Fibroblast of lung (primary cell): ENCODE measurements at regions not wholly inside any gene's neighbourhood (a gene's known extent, or its start where the extent isn't known, plus 50 kb on each side); places are given as distances from the start of the nearest gene placed in this dataset.

Source experiments
- DNase-seq, 2 donors: peaks; one replicate each; pipeline versions ENCODE4 v3.0.0 to v3.0.0-alpha.2; 2010; ENCODE audit warnings: low read depth in 2 of 2
- H2AFZ ChIP-seq: 2 replicates; pipeline ENCODE4 v1.5.1; 2012; ENCODE audit warnings: low read length, control low read depth, inconsistent platforms
- H3K27ac ChIP-seq: 2 replicates; pipeline ENCODE4 v1.5.1; 2011; ENCODE audit warnings: low read length, control low read depth; ENCODE audit not compliant: insufficient read depth
- H3K27me3 ChIP-seq: 2 replicates; pipeline ENCODE4 v1.5.1; 2011; ENCODE audit warnings: mild to moderate bottlenecking, low read length; ENCODE audit not compliant: control insufficient read depth, insufficient read depth
- H3K36me3 ChIP-seq: 2 replicates; pipeline ENCODE4 v1.5.1; 2011; ENCODE audit warnings: low read length; ENCODE audit not compliant: control insufficient read depth, insufficient read depth
- H3K4me1 ChIP-seq: 2 replicates; pipeline ENCODE4 v1.5.1; 2011; ENCODE audit warnings: low read length; ENCODE audit not compliant: control insufficient read depth, insufficient read depth; ENCODE audit errors: extremely low read depth
- H3K4me2 ChIP-seq: 2 replicates; pipeline ENCODE4 v1.5.1; 2011; ENCODE audit warnings: low read length, control low read depth; ENCODE audit not compliant: insufficient read depth; ENCODE audit errors: extremely low read depth
- H3K4me3 ChIP-seq, 4 experiments: fragments of 200-600 bp in 1 of 4; sonication (generic) in 1 of 4; replicated peaks in 1 of 4; 2 replicates each; pipeline ENCODE4 v1.5.1; 2011 to 2016; ENCODE audit warnings: low read length in 4 of 4, low read depth in 3 of 4, mild to moderate bottlenecking in 3 of 4, control low read depth in 2 of 4, inconsistent platforms in 1 of 4, mixed read lengths in 1 of 4; ENCODE audit not compliant: insufficient read depth in 1 of 4; ENCODE audit errors: control extremely low read depth in 1 of 4
- H3K79me2 ChIP-seq: 2 replicates; pipeline ENCODE4 v1.5.1; 2012; ENCODE audit warnings: mild to moderate bottlenecking, low read length, inconsistent platforms; ENCODE audit not compliant: control insufficient read depth, insufficient read depth
- H3K9ac ChIP-seq: 2 replicates; pipeline ENCODE4 v1.5.1; 2011; ENCODE audit warnings: mild to moderate bottlenecking, low read length, control low read depth; ENCODE audit not compliant: insufficient read depth
- H3K9me3 ChIP-seq: 2 replicates; pipeline ENCODE4 v1.5.1; 2012; ENCODE audit warnings: low read depth, low read length; ENCODE audit not compliant: control insufficient read depth, insufficient read depth
- H4K20me1 ChIP-seq: 2 replicates; pipeline ENCODE4 v1.5.1; 2011; ENCODE audit warnings: low read length; ENCODE audit not compliant: control insufficient read depth, insufficient read depth; ENCODE audit errors: extremely low read depth
- CTCF ChIP-seq, 2 donors: IDR thresholded peaks in 1 of 2; conservative IDR thresholded peaks in 1 of 2; 1 replicate in 1 of 2; 2 replicates in 1 of 2; pipeline ENCODE4 v1.5.1; 2011 to 2012; ENCODE audit warnings: low read length in 2 of 2, control low read depth in 1 of 2, inconsistent platforms in 1 of 2, low read depth in 1 of 2, mild to moderate bottlenecking in 1 of 2
- EZH2 ChIP-seq: IDR thresholded peaks from 2 replicates; pipeline ENCODE4 v1.5.1; 2012; ENCODE audit warnings: low read length, control low read depth, mild to moderate bottlenecking; ENCODE audit errors: missing control alignments

GRCh38 chr9:85130260-85130659, 460.7 kb downstream of the NTRK2 start:
- Histone ChIP-seq H3K4me1 (no peaks in the 10 kb centered on the region), H2AFZ (no peak overlapping the region), H3K27ac (no peak overlapping the region), H3K79me2 (no peaks in the 10 kb centered on the region), H3K9ac (no peak overlapping the region), H3K4me3 (no peak overlapping the region), H3K4me2 (no peak overlapping the region), H4K20me1 (no peaks in the 10 kb centered on the region), H3K36me3 (no peaks in the 10 kb centered on the region), H3K27me3 (no peaks in the 10 kb centered on the region), H3K9me3 (no peaks in the 10 kb centered on the region)
- TF ChIP-seq CTCF (conservative IDR thresholded peaks at IDR 0.05 in 1 of 2, IDR thresholded peaks at IDR 0.05 in 1 of 2; ENCODE audit: low read depth in 1 of 2, low read length in 2 of 2) (no peak), EZH2 (no peak)
- DNase-seq = no peak

GRCh38 chr9:85129514-85129913, 460.0 kb downstream of the NTRK2 start:
- H3K27me3 ChIP-seq = no peaks in the 10 kb centered on the region
- no peaks in the 10 kb centered on the region for H3K79me2 ChIP-seq
- H4K20me1 ChIP-seq = no peaks in the 10 kb centered on the region
- TF ChIP-seq EZH2 = no peak
- no peak for TF ChIP-seq CTCF (conservative IDR thresholded peaks at IDR 0.05 in 1 of 2, IDR thresholded peaks at IDR 0.05 in 1 of 2; ENCODE audit: low read depth in 1 of 2, low read length in 2 of 2)
- H3K9ac ChIP-seq = no peak overlapping the region
- no peaks in the 10 kb centered on the region for H3K36me3 ChIP-seq
- H3K4me3 ChIP-seq = no peak overlapping the region
- H3K4me1 ChIP-seq = no peaks in the 10 kb centered on the region
- no peak overlapping the region for H3K4me2 ChIP-seq
- DNase-seq = no peak
- no peak overlapping the region for H3K27ac ChIP-seq
- no peaks in the 10 kb centered on the region for H3K9me3 ChIP-seq
- no peak overlapping the region for H2AFZ ChIP-seq

- Histone ChIP-seq H3K27me3 (no peaks in the 10 kb centered on the region), H3K36me3 (no peaks in the 10 kb centered on the region), H3K9me3 (no peaks in the 10 kb centered on the region), H3K4me3 (no peak overlapping the region), H4K20me1 (no peaks in the 10 kb centered on the region), H3K4me2 (no peak overlapping the region), H3K27ac (no peak overlapping the region), H3K4me1 (no peaks in the 10 kb centered on the region), H3K9ac (no peak overlapping the region), H2AFZ (no peak overlapping the region), H3K79me2 (no peaks in the 10 kb centered on the region)
- TF ChIP-seq EZH2 (no peak), CTCF (conservative IDR thresholded peaks at IDR 0.05 in 1 of 2, IDR thresholded peaks at IDR 0.05 in 1 of 2; ENCODE audit: low read depth in 1 of 2, low read length in 2 of 2) (no peak)
- peak in 1 of 2 donors; percentile 58 for DNase-seq
Observed at GRCh38 chr9:85118990-85119755, 449.6 kb downstream of the NTRK2 start.
